ENCODE measurements at regions not wholly inside any gene's neighbourhood (a gene's known extent, or its start where the extent isn't known, plus 50 kb on each side); places are given as distances from the start of the nearest gene placed in this dataset.
A peak's percentile ranks its signal among the peaks of the same experiment; 100 is the strongest.

GRCh38 chr4:155522201-155522600, 144.4 kb upstream of the GUCY1A1 start:
- no peak for TF ChIP-seq CTCF (IDR thresholded peaks at IDR 0.05; ENCODE audit: borderline replicate concordance, extremely low read depth, insufficient read depth)
- FAIRE-seq (no peak), DNase-seq (peak in 1 of 5 donors; percentile 34)
- Histone ChIP-seq H3K27ac (ENCODE audit: low read depth in 2 of 2, low read length in 2 of 2) (no peak overlapping the region), H3K4me1 (ENCODE audit: control insufficient read depth in 2 of 3, insufficient read depth in 2 of 3, low read depth in 1 of 3, low read length in 3 of 3) (peaks cover 0 to 2% (median 0%) of the 10 kb centered on the region in 3 donors), H3K9me3 (ENCODE audit: control insufficient read depth in 2 of 3, insufficient read depth in 1 of 3, low read length in 3 of 3) (no peaks in the 10 kb centered on the region), H3K4me3 (ENCODE audit: low read length in 3 of 3) (no peak overlapping the region), H3K36me3 (ENCODE audit: control insufficient read depth in 2 of 3, insufficient read depth in 3 of 3, low read length in 3 of 3) (no peaks in the 10 kb centered on the region), H3K9ac (ENCODE audit: low read length in 3 of 3) (no peak overlapping the region), H3K27me3 (ENCODE audit: control insufficient read depth, insufficient read depth, low read length) (no peaks in the 10 kb centered on the region)
- intact Hi-C loops (cut with DNase I): no loop called here

GRCh38 chr4:155521382-155521781, 144.6 kb upstream of the MAP9 start:
- no peaks in the 10 kb centered on the region for H3K27me3 ChIP-seq (ENCODE audit: control insufficient read depth, insufficient read depth, low read length)
- no peak for TF ChIP-seq CTCF (IDR thresholded peaks at IDR 0.05; ENCODE audit: borderline replicate concordance, extremely low read depth, insufficient read depth)
- no peaks in the 10 kb centered on the region for H3K9me3 ChIP-seq (ENCODE audit: control insufficient read depth in 2 of 3, insufficient read depth in 1 of 3, low read length in 3 of 3)
- no peak overlapping the region for H3K4me3 ChIP-seq (ENCODE audit: low read length in 3 of 3)
- FAIRE-seq (no peak), DNase-seq (no peak)
- H3K36me3 ChIP-seq (ENCODE audit: control insufficient read depth in 2 of 3, insufficient read depth in 3 of 3, low read length in 3 of 3): no peaks in the 10 kb centered on the region
- no peaks in the 10 kb centered on the region for H3K4me1 ChIP-seq (ENCODE audit: control insufficient read depth in 2 of 3, insufficient read depth in 2 of 3, low read depth in 1 of 3, low read length in 3 of 3)
- intact Hi-C loops (cut with DNase I): no loop called here
- H3K9ac ChIP-seq (ENCODE audit: low read length in 3 of 3): no peak overlapping the region
- no peak overlapping the region for H3K27ac ChIP-seq (ENCODE audit: low read depth in 2 of 2, low read length in 2 of 2)

- no peaks in the 10 kb centered on the region for H3K9me3 ChIP-seq (ENCODE audit: control insufficient read depth in 2 of 3, insufficient read depth in 1 of 3, low read length in 3 of 3)
- DNase-seq (no peak), FAIRE-seq (no peak)
- no peaks in the 10 kb centered on the region for H3K4me1 ChIP-seq (ENCODE audit: control insufficient read depth in 2 of 3, insufficient read depth in 2 of 3, low read depth in 1 of 3, low read length in 3 of 3)
- no peak overlapping the region for H3K27ac ChIP-seq (ENCODE audit: low read depth in 2 of 2, low read length in 2 of 2)
- no peak overlapping the region for H3K9ac ChIP-seq (ENCODE audit: low read length in 3 of 3)
- TF ChIP-seq CTCF (IDR thresholded peaks at IDR 0.05; ENCODE audit: borderline replicate concordance, extremely low read depth, insufficient read depth): no peak
- no peaks in the 10 kb centered on the region for H3K27me3 ChIP-seq (ENCODE audit: control insufficient read depth, insufficient read depth, low read length)
- H3K36me3 ChIP-seq (ENCODE audit: control insufficient read depth in 2 of 3, insufficient read depth in 3 of 3, low read length in 3 of 3): no peaks in the 10 kb centered on the region
- intact Hi-C loops (cut with DNase I): no loop called here
- no peak overlapping the region for H3K4me3 ChIP-seq (ENCODE audit: low read length in 3 of 3)
Measured at GRCh38 chr4:155515444-155516075, 138.8 kb upstream of the MAP9 start.

GRCh38 chr4:155514628-155515027, 137.9 kb upstream of the MAP9 start:
- Histone ChIP-seq H3K27ac (ENCODE audit: low read depth in 2 of 2, low read length in 2 of 2) (no peak overlapping the region), H3K27me3 (ENCODE audit: control insufficient read depth, insufficient read depth, low read length) (no peaks in the 10 kb centered on the region), H3K4me1 (ENCODE audit: control insufficient read depth in 2 of 3, insufficient read depth in 2 of 3, low read depth in 1 of 3, low read length in 3 of 3) (peaks cover 0 to 2% (median 0%) of the 10 kb centered on the region in 3 donors), H3K36me3 (ENCODE audit: control insufficient read depth in 2 of 3, insufficient read depth in 3 of 3, low read length in 3 of 3) (no peaks in the 10 kb centered on the region), H3K4me3 (ENCODE audit: low read length in 3 of 3) (no peak overlapping the region), H3K9me3 (ENCODE audit: control insufficient read depth in 2 of 3, insufficient read depth in 1 of 3, low read length in 3 of 3) (no peaks in the 10 kb centered on the region), H3K9ac (ENCODE audit: low read length in 3 of 3) (no peak overlapping the region)
- DNase-seq: no peak
- intact Hi-C loops (cut with DNase I): no loop called here
- FAIRE-seq: no peak
- no peak for TF ChIP-seq CTCF (IDR thresholded peaks at IDR 0.05; ENCODE audit: borderline replicate concordance, extremely low read depth, insufficient read depth)
